ENCODE measurements at regions not wholly inside any gene's neighbourhood (a gene's known extent, or its start where the extent isn't known, plus 50 kb on each side); places are given as distances from the start of the nearest gene placed in this dataset.

- H3K27me3 ChIP-seq: no peaks in the 10 kb centered on the region
- peak overlapping the region; percentile 13 to 23 for H3K27ac ChIP-seq
- DNase-seq (peak in 1 of 4 donors; percentile 60), ATAC-seq (no peak)
- peaks cover 18 to 28% of the 10 kb centered on the region in 2 donors for H3K4me1 ChIP-seq
- H3K9me3 ChIP-seq: no peaks in the 10 kb centered on the region
- H3K36me3 ChIP-seq: no peaks in the 10 kb centered on the region
- TF ChIP-seq, protein P1, sequence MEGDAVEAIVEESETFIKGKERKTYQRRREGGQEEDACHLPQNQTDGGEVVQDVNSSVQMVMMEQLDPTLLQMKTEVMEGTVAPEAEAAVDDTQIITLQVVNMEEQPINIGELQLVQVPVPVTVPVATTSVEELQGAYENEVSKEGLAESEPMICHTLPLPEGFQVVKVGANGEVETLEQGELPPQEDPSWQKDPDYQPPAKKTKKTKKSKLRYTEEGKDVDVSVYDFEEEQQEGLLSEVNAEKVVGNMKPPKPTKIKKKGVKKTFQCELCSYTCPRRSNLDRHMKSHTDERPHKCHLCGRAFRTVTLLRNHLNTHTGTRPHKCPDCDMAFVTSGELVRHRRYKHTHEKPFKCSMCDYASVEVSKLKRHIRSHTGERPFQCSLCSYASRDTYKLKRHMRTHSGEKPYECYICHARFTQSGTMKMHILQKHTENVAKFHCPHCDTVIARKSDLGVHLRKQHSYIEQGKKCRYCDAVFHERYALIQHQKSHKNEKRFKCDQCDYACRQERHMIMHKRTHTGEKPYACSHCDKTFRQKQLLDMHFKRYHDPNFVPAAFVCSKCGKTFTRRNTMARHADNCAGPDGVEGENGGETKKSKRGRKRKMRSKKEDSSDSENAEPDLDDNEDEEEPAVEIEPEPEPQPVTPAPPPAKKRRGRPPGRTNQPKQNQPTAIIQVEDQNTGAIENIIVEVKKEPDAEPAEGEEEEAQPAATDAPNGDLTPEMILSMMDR (IDR thresholded peaks at IDR 0.05): no peak
- no peak overlapping the region for H3K4me3 ChIP-seq
- intact Hi-C loops (cut with DNase I): no loop called here
These were observed 56.2 kb upstream of the HS6ST1 start for GRCh38 chr2:128374711-128375413.

- no peaks in the 10 kb centered on the region for H3K36me3 ChIP-seq
- TF ChIP-seq, protein P1 (IDR thresholded peaks at IDR 0.05): no peak
- ATAC-seq (no peak), DNase-seq (no peak)
- H3K27me3 ChIP-seq: no peaks in the 10 kb centered on the region
- H3K4me1 ChIP-seq: peaks cover 19 to 29% of the 10 kb centered on the region in 2 donors
- H3K27ac ChIP-seq: peak overlapping the region in 1 of 2 donors; percentile 2
- no peaks in the 10 kb centered on the region for H3K9me3 ChIP-seq
- H3K4me3 ChIP-seq: no peak overlapping the region
- intact Hi-C loops (cut with DNase I): no loop called here
These were observed 56.8 kb upstream of the HS6ST1 start for GRCh38 chr2:128375454-128375853.

GRCh38 chr2:128376241-128377041, 57.8 kb upstream of the HS6ST1 start:
- H3K27me3 ChIP-seq: no peaks in the 10 kb centered on the region
- intact Hi-C loops (cut with DNase I): no loop called here
- H3K4me1 ChIP-seq: peaks cover 19 to 37% of the 10 kb centered on the region in 2 donors
- H3K36me3 ChIP-seq: no peaks in the 10 kb centered on the region
- no peak for ATAC-seq
- TF ChIP-seq, protein P1 (IDR thresholded peaks at IDR 0.05): no peak
- no peak overlapping the region for H3K27ac ChIP-seq
- H3K4me3 ChIP-seq: no peak overlapping the region
- DNase-seq: peak in 1 of 4 donors; percentile 31
- H3K9me3 ChIP-seq: no peaks in the 10 kb centered on the region

DNA sequence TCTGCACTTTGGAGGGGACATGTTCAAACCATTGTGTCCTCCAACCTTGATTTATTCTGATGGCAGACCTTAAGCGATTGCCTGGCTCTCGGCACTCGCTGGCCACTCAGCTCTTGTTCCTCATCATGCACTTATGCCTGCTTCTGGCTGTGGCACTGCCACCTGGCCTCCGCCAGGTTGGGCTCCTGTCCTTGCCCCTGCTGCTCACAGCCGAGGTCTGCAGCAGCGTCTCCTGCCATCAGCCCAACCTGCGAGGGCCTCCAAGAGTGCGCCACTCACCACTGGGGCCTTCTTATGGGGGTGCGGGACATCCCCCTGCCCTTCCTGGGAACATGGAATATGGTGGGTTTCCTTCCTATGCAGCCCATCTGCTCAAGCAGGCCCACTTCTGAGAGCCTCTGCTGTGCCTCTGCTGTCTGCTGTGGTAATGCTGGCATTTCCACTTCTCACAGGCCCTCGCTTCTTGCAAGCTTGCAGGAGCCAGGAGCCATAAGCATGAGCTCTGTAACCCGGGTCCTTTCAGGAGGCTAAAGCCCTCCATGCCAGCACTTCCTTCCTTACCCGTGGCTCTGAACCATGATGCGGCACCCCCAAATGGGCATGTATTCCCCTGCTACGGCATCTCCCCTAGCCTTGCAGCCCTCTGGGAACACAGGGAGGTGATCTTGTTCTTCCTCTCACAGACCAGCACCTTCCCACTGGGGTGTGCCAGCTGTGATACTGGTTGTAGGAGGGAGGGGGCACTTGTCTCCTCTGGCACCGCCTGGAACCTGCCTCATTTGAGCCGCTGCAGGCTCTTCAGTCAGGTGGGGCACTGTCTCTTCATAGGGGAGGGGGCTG, 58.6 kb upstream of the HS6ST1 start:
- Histone ChIP-seq H3K4me1 (peaks cover 19 to 42% of the 10 kb centered on the region in 2 donors), H3K9me3 (no peaks in the 10 kb centered on the region), H3K27ac (no peak overlapping the region), H3K4me3 (no peak overlapping the region), H3K36me3 (no peaks in the 10 kb centered on the region), H3K27me3 (no peaks in the 10 kb centered on the region)
- peak in 2 of 4 donors; percentile 25 to 54 for DNase-seq
- no peak for ATAC-seq
- TF ChIP-seq, protein P1 (IDR thresholded peaks at IDR 0.05): no peak
- intact Hi-C loops (cut with DNase I): no loop called here
